ENCODE measurements at regions not wholly inside any gene's neighbourhood (a gene's known extent, or its start where the extent isn't known, plus 50 kb on each side); places are given as distances from the start of the nearest gene placed in this dataset.
"Not testable (repeated sequence)": the region's sequence is repeated elsewhere in the genome, so short reads cannot be mapped to it uniquely, and the experiment has no call there.

DNA sequence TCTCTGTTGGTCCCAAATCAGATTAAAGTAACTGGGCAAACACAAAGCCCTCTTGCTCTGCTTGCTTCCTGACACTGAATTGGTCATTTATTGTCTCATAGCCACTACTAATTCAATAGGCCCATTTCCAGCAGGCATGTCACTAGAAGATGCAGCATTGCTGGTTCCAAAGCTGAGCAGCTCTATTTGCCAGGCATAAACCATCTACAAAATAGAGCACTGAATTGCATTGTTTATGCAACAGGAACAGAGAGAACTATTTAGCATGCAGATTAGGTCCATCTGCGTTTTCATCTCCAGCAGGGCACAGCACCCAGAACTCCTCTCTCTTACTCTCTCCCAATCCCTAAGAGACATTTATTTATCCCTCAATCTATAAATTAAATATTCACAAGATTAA lies 227.6 kb downstream of the SUCLG1 start:
- ChIA-PET POLR2A (no interaction called here), CTCF (no interaction called here)
- H3K27me3 Mint-ChIP-seq: peaks cover 0 to 8% (median 0%) of the 10 kb centered on the region in 5 donors
- Histone ChIP-seq H3K4me3 (ENCODE audit: low read length) (no peak overlapping the region), H3K36me3 (ENCODE audit: control insufficient read depth in 2 of 3, insufficient read depth in 3 of 3, low read length in 3 of 3) (no peaks in the 10 kb centered on the region), H3K4me1 (ENCODE audit: control insufficient read depth in 2 of 2, insufficient read depth in 2 of 2, low read length in 2 of 2) (no peaks in the 10 kb centered on the region), H3K27ac (ENCODE audit: low read depth, low read length) (no peak overlapping the region), H3K9me3 (ENCODE audit: control insufficient read depth in 2 of 3, low read length in 3 of 3) (no peaks in the 10 kb centered on the region), H3K27me3 (ENCODE audit: control insufficient read depth in 2 of 2, insufficient read depth in 2 of 2, low read length in 2 of 2) (no peaks in the 10 kb centered on the region)
- no peak for ATAC-seq
- no peaks in the 10 kb centered on the region for H3K36me3 Mint-ChIP-seq
- intact Hi-C loops (cut with micrococcal nuclease): no loop called here
- H3K4me3 Mint-ChIP-seq: no peak overlapping the region
- no peaks in the 10 kb centered on the region for H3K4me1 Mint-ChIP-seq
- H3K9me3 Mint-ChIP-seq: peaks cover 0 to 5% (median 2%) of the 10 kb centered on the region in 11 donors
- no peak overlapping the region for H3K27ac Mint-ChIP-seq
- no peak for DNase-seq

DNA sequence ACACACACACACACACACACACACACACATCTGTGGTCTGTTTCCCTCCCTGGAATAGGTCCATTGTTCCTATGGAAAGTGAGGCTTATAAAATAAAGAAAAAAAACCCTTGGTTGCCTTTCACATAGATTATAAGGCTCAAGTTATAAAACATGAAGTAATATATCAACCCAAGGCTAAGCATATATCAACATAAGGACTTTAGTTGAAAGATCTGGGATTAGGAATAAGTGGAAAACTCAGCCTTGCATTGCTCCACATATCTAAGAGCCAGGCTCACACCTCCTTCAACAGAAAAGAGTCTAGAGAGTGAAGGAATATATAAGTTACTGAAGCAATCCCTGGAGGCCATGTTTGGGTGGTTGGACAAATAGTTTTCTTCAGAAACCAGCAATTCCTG lies 235.0 kb downstream of the SUCLG1 start:
- Mint-ChIP-seq H3K4me1 (peaks cover 0 to 4% (median 0%) of the 10 kb centered on the region in 7 donors), H3K27me3 (peaks cover 5 to 35% (median 27%) of the 10 kb centered on the region in 5 donors), H3K27ac (no peak overlapping the region), H3K9me3 (peaks cover 2 to 11% (median 6%) of the 10 kb centered on the region in 11 donors), H3K4me3 (no peak overlapping the region), H3K36me3 (peaks cover 0 to 3% (median 0%) of the 10 kb centered on the region in 5 donors)
- ChIA-PET CTCF (no interaction called here), POLR2A (no interaction called here)
- Histone ChIP-seq H3K36me3 (ENCODE audit: control insufficient read depth in 2 of 3, insufficient read depth in 3 of 3, low read length in 3 of 3) (no peaks in the 10 kb centered on the region), H3K27me3 (ENCODE audit: control insufficient read depth in 2 of 2, insufficient read depth in 2 of 2, low read length in 2 of 2) (peaks cover 0 to 3% of the 10 kb centered on the region in 2 donors), H3K4me1 (ENCODE audit: control insufficient read depth in 2 of 2, insufficient read depth in 2 of 2, low read length in 2 of 2) (no peaks in the 10 kb centered on the region), H3K9me3 (ENCODE audit: control insufficient read depth in 2 of 3, low read length in 3 of 3) (no peaks in the 10 kb centered on the region), H3K4me3 (ENCODE audit: low read length) (no peak overlapping the region), H3K27ac (ENCODE audit: low read depth, low read length) (no peak overlapping the region)
- DNase-seq: no peak
- intact Hi-C loops (cut with micrococcal nuclease): no loop called here
- no peak for ATAC-seq

DNA sequence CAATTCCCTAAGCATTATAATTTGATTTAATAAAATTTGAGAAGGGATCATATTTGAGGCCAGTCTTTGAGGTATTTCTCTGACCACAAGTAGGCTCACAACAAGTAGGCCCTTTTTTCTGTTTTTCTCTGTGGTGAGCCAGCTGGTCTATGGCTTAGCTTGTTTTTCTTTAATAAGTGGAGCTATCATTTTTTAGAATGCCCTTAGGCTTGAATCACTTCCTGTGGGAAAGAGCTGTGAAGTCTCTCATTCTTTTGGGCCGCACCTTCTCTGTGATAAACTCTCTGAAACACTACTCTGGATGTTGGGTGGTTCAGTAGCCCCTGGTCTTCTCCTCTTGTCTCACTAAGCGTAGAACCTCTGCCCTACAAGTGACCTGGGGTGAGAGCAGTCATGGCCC lies 235.9 kb downstream of the SUCLG1 start:
- no peaks in the 10 kb centered on the region for H3K4me1 ChIP-seq (ENCODE audit: control insufficient read depth in 2 of 2, insufficient read depth in 2 of 2, low read length in 2 of 2)
- CTCF ChIA-PET: no interaction called here
- peaks cover 5 to 35% (median 27%) of the 10 kb centered on the region in 5 donors for H3K27me3 Mint-ChIP-seq
- intact Hi-C loops (cut with micrococcal nuclease): no loop called here
- H3K4me3 ChIP-seq (ENCODE audit: low read length): no peak overlapping the region
- no peak overlapping the region for H3K27ac ChIP-seq (ENCODE audit: low read depth, low read length)
- no peaks in the 10 kb centered on the region for H3K9me3 ChIP-seq (ENCODE audit: control insufficient read depth in 2 of 3, low read length in 3 of 3)
- no peak overlapping the region for H3K27ac Mint-ChIP-seq
- no peaks in the 10 kb centered on the region for H3K36me3 ChIP-seq (ENCODE audit: control insufficient read depth in 2 of 3, insufficient read depth in 3 of 3, low read length in 3 of 3)
- H3K4me1 Mint-ChIP-seq: peaks cover 0 to 4% (median 0%) of the 10 kb centered on the region in 7 donors
- H3K27me3 ChIP-seq (ENCODE audit: control insufficient read depth in 2 of 2, insufficient read depth in 2 of 2, low read length in 2 of 2): peaks cover 0 to 3% of the 10 kb centered on the region in 2 donors
- H3K36me3 Mint-ChIP-seq: peaks cover 0 to 3% (median 0%) of the 10 kb centered on the region in 5 donors
- ATAC-seq (no peak), DNase-seq (no peak)
- POLR2A ChIA-PET: no interaction called here
- peaks cover 0 to 11% (median 6%) of the 10 kb centered on the region in 11 donors for H3K9me3 Mint-ChIP-seq
- H3K4me3 Mint-ChIP-seq: no peak overlapping the region

DNA sequence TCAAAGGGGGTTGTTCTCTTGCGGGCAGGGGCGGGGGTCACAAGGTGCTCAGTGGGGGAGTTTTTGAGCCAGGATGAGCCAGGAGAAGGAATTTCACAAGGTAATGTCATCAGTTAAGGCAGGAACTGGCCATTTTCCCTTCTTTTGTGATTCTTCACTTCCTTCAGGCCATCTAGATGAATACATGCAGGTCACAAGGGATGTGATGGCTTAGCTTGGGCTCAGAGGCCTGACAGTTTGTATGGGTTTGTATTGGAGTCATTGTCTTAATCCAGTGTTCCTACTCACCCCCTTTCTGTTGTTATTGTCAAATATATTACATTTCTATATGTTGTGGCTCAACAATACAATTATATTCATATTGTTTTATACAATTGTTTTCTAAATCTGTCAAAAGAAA lies 238.0 kb downstream of the SUCLG1 start:
- H3K4me3 Mint-ChIP-seq; H3K27ac ChIP-seq (ENCODE audit: low read depth, low read length); DNase-seq; H3K36me3 ChIP-seq (ENCODE audit: control insufficient read depth in 2 of 3, insufficient read depth in 3 of 3, low read length in 3 of 3); H3K4me1 Mint-ChIP-seq; H3K36me3 Mint-ChIP-seq; H3K4me1 ChIP-seq (ENCODE audit: control insufficient read depth in 2 of 2, insufficient read depth in 2 of 2, low read length in 2 of 2); ATAC-seq; intact Hi-C loops (cut with micrococcal nuclease); H3K9me3 ChIP-seq (ENCODE audit: control insufficient read depth in 2 of 3, low read length in 3 of 3); H3K4me3 ChIP-seq (ENCODE audit: low read length); H3K27ac Mint-ChIP-seq; H3K27me3 ChIP-seq (ENCODE audit: control insufficient read depth in 2 of 2, insufficient read depth in 2 of 2, low read length in 2 of 2); H3K9me3 Mint-ChIP-seq; POLR2A ChIA-PET; CTCF ChIA-PET: not testable (repeated sequence)
- H3K27me3 Mint-ChIP-seq: peaks cover 5 to 32% (median 25%) of the 10 kb centered on the region in 5 donors

DNA sequence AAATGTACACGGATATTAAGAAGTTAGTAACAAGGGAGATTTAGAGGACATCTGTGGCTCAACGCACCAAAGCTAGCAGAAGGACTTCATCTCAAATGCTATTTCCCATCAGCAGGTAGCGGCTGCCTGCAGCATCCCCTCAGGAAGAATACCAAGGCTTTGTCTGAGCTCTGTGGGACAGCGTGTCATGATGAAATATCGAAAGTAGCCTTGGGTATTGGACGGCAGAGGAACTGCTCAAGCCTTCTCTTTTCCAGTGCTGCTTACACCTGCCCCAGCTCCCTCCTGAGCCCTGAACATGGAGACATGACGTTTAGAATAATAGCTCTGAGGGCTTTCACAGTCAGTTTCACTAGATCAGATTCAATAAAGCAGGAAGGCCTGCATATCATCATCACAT lies 241.6 kb downstream of the SUCLG1 start:
- Mint-ChIP-seq H3K36me3 (no peaks in the 10 kb centered on the region), H3K4me3 (no peak overlapping the region), H3K27ac (no peak overlapping the region), H3K4me1 (peaks cover 0 to 3% (median 0%) of the 10 kb centered on the region in 7 donors), H3K9me3 (peaks cover 0 to 3% (median 0%) of the 10 kb centered on the region in 11 donors), H3K27me3 (peaks cover 8 to 32% (median 14%) of the 10 kb centered on the region in 5 donors)
- H3K4me1 ChIP-seq (ENCODE audit: control insufficient read depth in 2 of 2, insufficient read depth in 2 of 2, low read length in 2 of 2): no peaks in the 10 kb centered on the region
- H3K4me3 ChIP-seq (ENCODE audit: low read length): no peak overlapping the region
- no peaks in the 10 kb centered on the region for H3K36me3 ChIP-seq (ENCODE audit: control insufficient read depth in 2 of 3, insufficient read depth in 3 of 3, low read length in 3 of 3)
- POLR2A ChIA-PET: no interaction called here
- ATAC-seq (no peak), DNase-seq (no peak)
- no peaks in the 10 kb centered on the region for H3K27me3 ChIP-seq (ENCODE audit: control insufficient read depth in 2 of 2, insufficient read depth in 2 of 2, low read length in 2 of 2)
- no peaks in the 10 kb centered on the region for H3K9me3 ChIP-seq (ENCODE audit: control insufficient read depth in 2 of 3, low read length in 3 of 3)
- CTCF ChIA-PET: no interaction called here
- H3K27ac ChIP-seq (ENCODE audit: low read depth, low read length): no peak overlapping the region
- intact Hi-C loops (cut with micrococcal nuclease): no loop called here

DNA sequence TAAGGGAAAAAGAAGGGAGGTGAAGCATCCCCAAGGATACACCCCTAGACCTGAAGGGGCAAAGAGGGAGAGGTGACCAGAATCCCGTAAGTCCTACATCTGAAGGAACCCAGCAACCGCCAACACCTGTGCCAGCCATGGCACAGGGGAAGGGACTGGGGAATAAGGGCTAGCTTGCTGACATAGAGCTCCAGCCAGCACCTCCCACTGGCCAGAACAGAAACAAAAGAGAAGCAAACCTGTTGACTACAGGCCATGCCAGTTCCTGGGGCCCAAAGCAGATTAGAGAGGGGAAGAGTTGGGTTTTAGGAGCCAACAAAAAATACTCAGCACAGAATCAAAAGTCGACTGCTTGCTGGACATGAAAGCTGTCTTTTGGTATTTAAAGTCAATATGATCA lies 244.6 kb downstream of the SUCLG1 start:
- intact Hi-C loops (cut with micrococcal nuclease): no loop called here
- CTCF ChIA-PET: no interaction called here
- Mint-ChIP-seq H3K27me3 (peaks cover 6 to 41% (median 13%) of the 10 kb centered on the region in 5 donors), H3K36me3 (no peaks in the 10 kb centered on the region), H3K4me3 (no peak overlapping the region), H3K4me1 (peaks cover 0 to 1% (median 0%) of the 10 kb centered on the region in 7 donors), H3K9me3 (no peaks in the 10 kb centered on the region), H3K27ac (no peak overlapping the region)
- Histone ChIP-seq H3K27ac (ENCODE audit: low read depth, low read length) (no peak overlapping the region), H3K36me3 (ENCODE audit: control insufficient read depth in 2 of 3, insufficient read depth in 3 of 3, low read length in 3 of 3) (no peaks in the 10 kb centered on the region), H3K9me3 (ENCODE audit: control insufficient read depth in 2 of 3, low read length in 3 of 3) (no peaks in the 10 kb centered on the region), H3K27me3 (ENCODE audit: control insufficient read depth in 2 of 2, insufficient read depth in 2 of 2, low read length in 2 of 2) (no peaks in the 10 kb centered on the region), H3K4me3 (ENCODE audit: low read length) (no peak overlapping the region), H3K4me1 (ENCODE audit: control insufficient read depth in 2 of 2, insufficient read depth in 2 of 2, low read length in 2 of 2) (no peaks in the 10 kb centered on the region)
- no peak for DNase-seq
- POLR2A ChIA-PET: no interaction called here
- ATAC-seq: no peak

DNA sequence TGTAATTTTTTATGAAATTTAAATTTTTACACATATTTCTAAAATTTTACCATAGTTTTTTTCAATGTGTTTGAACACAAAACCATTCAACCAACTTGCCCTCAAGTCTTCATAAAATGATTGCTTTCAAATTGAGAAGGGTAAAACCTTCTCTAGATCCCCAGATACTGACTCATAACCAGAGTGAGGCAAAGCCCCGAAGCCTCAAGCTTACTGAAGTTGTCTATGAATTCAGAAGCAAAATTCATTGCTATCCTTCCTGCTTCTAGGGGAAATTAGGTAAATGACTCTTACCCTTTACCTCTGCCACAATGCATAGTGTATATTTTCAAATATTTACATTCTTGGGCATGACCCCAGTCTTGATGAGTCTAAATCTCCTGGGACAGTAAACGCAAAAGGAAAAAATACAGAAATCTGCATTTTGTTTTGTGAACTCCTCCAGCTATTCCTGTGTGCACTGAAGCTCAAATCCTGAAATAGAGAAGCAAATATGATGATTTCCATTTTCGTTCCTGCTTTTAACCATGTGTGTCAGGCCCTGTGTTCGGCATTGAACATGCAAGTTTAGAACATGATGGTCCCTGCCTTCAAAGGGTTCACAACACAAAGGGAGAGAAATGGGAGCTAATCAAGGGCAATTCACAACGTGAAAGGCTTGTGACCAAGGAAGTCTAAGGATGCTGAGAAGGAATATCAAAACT lies 246.3 kb downstream of the SUCLG1 start:
- H3K27ac Mint-ChIP-seq: no peak overlapping the region
- ATAC-seq (no peak), DNase-seq (no peak)
- intact Hi-C loops (cut with micrococcal nuclease): no loop called here
- ChIA-PET POLR2A (no interaction called here), CTCF (no interaction called here)
- H3K36me3 ChIP-seq (ENCODE audit: control insufficient read depth in 2 of 3, insufficient read depth in 3 of 3, low read length in 3 of 3): no peaks in the 10 kb centered on the region
- H3K4me3 ChIP-seq (ENCODE audit: low read length): no peak overlapping the region
- no peaks in the 10 kb centered on the region for H3K4me1 ChIP-seq (ENCODE audit: control insufficient read depth in 2 of 2, insufficient read depth in 2 of 2, low read length in 2 of 2)
- H3K36me3 Mint-ChIP-seq: peaks cover 0 to 4% (median 0%) of the 10 kb centered on the region in 5 donors
- H3K9me3 ChIP-seq (ENCODE audit: control insufficient read depth in 2 of 3, low read length in 3 of 3): no peaks in the 10 kb centered on the region
- no peak overlapping the region for H3K27ac ChIP-seq (ENCODE audit: low read depth, low read length)
- peaks cover 6 to 58% (median 25%) of the 10 kb centered on the region in 5 donors for H3K27me3 Mint-ChIP-seq
- H3K4me1 Mint-ChIP-seq: peaks cover 0 to 1% (median 0%) of the 10 kb centered on the region in 7 donors
- H3K27me3 ChIP-seq (ENCODE audit: control insufficient read depth in 2 of 2, insufficient read depth in 2 of 2, low read length in 2 of 2): no peaks in the 10 kb centered on the region
- no peak overlapping the region for H3K4me3 Mint-ChIP-seq
- peaks cover 0 to 3% (median 0%) of the 10 kb centered on the region in 11 donors for H3K9me3 Mint-ChIP-seq
